NCI-H748 (cell line): ENCODE measurements at regions not wholly inside any gene's neighbourhood (a gene's known extent, or its start where the extent isn't known, plus 50 kb on each side); places are given as distances from the start of the nearest gene placed in this dataset.
"Not testable (repeated sequence)": the region's sequence is repeated elsewhere in the genome, so short reads cannot be mapped to it uniquely, and the experiment has no call there.

ENCODE experiments used
- DNase-seq: peaks from one replicate; lab custom pipeline; 2025; ENCODE audit not compliant: unreplicated experiment; lab: John Stamatoyannopoulos, UW

DNA sequence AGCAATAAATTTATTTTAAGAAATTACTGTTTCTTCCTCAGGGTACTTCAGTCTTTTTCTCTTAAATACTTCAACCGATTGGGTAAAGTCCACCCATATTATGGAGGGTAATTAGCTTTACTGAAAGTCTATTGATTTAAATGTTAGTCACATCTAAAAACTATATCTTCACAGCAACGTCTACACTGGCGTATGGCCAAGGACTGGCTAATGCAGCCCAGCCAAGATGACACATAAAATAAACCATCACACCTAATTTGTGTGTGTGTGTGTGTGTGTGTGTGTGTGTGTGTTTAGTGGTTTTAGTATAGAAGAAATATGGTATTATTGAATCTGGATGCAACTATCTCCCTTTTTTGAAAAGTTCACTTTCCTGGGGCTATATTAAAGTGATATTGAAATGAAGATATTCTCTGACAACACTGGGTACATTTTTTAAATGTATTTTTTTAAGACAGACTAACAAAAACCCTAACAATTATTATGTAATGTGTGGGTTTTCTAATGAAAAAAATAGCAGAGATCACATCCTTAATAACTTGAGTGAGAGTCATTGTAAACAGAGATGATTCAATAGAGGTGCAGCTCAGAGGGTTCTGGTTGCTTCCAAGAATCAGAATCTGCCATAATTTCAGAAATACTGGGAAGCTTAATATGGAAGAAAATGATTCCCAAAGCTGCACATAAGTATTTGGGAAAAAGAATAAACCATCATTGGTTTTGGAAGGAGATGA lies 584.2 kb upstream of the MBL2 start:
- peak; percentile 2 for DNase-seq

DNA sequence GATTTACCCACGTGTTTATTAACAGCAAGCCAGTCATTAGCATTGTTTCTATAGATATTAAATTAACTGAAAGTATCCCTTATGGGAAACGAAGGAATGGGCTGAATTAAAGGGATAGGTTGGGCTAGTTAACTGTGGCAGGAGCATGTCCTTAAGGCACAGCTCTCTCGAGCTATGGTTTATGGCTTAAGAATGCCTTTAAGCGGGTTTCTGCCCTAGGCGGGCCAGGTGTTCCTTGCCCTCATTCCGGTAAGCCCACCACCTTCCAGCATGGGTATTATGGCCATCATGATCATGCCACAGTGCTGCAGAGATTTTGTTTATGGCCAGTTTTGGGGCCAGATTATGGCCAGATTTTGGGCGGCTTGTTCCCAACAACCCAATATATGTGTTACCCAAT lies 569.9 kb upstream of the MBL2 start:
- DNase-seq = not testable (repeated sequence)

DNA sequence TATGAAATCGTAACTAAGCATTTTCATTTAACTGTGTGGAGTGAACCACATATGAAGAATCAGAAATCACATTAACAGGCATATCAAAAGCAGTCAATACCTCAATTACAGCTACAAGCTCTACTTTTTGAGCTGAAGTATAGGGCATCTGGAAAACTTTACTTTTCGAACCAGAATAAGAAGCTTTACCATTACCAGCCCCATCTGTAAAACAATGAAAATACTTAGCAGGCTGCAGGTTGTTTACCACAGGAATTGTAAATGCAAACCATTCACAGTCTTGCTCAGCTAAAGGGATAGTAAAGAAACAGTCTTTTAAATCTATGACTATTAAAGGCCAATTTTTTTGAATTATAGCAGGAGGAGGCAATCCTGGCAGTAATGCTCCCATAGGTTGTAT lies 565.6 kb upstream of the MBL2 start:
- not testable (repeated sequence) for DNase-seq

DNA sequence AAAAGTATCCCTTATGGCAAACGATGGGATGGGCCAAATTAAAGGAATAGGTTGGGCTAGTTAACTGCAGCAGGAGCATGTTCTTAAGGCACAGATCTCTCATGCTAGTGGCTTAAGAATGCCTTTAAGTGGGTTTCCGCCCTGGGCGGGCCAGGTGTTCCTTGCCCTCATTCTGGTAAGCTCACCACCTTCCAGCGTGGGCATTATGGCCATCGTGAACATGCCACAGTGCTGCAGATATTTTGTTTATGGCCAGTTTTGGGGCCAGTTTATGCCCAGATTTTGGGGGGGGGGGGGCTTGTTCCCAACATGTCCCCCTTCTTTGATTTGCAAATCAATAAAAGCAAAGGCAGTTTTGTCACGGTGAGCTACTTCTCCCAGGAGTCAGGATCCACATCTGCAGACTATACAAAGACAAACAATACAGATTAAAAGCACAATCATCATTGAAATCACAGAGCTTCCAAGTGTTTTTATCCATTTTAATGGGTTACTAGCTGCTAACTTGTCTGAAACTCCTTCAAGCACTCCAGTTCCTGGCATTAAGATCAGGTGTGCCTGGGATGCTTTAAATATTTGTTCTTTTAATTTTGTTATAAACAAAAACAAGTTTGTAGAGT lies 563.3 kb upstream of the MBL2 start:
- DNase-seq = not testable (repeated sequence)

DNA sequence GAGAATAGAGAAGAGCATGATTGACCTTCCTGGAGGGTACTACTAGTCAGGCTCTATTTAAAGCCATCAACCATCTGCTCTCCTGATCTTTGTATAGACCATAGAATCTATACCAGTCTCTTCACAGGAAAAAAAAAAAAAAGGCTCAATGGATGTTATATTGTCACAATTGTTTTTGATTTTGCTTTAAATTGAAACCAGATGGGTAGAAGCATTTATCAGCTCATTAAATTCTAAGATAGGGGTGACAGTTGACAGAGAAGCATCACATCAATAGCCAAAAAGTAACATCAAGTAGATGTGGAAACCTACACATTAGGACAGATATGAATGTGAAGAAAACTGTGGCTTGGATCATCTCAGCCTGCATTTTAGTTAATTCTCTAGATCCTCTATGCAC lies 558.9 kb upstream of the MBL2 start:
- DNase-seq = no peak

DNA sequence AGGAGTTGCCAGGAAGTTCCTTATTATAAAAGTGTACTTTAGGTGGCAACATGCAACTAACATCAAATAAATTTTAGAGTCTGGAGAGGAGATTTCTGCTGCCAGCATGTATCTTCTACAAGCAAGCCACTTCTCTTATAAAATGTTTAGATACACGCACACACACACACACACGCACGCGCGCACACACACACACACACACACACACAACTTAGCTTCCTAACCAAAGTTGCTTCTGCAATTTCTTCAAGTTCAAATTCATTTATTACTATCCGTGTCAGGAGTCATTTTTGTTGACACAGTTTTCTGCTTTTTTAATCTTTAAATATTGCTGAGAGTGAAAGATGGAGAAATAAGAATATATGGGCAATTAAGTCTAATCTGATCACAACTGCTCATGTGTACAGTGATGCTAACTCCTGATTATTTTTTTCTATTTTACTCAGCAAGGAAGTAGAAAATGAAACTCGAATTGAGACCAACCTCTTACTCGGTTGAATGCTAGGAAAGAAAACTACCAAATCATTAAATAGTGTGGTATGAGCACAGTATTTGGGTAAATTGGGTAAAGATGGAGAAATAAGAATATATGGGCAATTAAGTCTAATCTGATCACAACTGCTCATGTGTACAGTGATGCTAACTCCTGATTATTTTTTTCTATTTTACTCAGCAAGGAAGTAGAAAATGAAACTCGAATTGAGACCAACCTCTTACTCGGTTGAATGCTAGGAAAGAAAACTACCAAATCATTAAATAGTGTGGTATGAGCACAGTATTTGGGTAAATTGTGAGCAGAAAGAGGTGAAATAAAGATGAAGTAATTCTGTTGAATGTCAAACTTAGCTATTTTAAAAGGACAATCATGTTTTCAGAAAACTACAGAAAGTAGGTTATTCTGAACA lies 554.1 kb upstream of the MBL2 start:
- DNase-seq = not testable (repeated sequence)

DNA sequence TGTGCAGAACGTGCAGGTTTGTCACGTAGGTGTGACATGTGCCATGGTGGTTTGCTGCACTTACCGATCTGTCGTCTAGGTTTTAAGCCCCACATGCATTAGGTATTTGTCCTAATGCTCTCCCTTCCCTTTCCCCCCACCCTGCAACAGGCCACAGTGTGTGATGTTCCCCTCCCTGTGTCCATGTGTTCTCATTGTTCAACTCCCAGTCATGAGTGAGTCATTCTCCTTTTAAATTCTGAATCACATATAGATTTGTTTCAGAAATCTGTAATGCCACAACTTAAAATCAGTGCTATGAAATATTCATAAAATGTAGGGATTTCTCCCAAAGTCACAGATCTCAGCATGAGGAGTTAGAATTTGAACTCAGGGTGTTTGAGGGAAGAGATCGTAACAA lies 552.5 kb upstream of the MBL2 start:
- no peak for DNase-seq

DNA sequence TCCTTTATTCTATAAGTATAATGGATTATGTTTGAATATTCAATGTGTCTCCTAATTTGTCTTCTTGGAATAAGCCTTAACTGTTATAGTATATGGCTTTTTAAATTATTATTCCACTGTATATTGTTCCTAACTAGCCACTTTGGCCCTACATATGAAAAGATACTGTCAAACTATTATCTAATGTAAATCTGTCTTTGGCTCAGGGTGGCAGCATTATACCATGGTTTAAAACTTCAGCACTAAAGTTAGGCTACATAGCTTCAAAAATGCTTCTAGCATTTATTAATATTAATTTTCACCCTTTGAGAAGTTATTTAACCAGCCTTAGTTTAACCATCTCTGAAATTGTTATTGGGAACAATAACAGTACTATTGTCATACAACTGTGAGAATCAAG lies 543.1 kb upstream of the MBL2 start:
- no peak for DNase-seq

DNA sequence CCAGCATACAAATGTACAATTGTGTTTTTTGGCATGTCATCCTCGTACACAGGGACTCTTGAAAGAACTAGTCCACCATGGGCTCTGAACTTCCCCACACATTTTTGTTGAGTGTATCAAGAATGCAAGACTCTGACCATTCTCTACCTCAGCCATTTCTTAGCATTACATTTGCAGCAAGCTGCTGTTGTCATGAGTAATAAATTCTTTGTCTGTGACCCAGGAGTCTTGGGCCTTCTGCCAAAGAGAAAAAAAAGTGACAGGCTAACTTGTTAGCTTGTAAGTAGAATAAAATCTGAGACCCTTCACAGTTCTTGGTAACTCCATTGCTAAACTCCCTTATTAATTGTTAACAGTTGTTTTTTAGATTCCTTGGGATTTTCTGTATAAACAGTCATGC lies 542.3 kb upstream of the MBL2 start:
- DNase-seq = no peak

DNA sequence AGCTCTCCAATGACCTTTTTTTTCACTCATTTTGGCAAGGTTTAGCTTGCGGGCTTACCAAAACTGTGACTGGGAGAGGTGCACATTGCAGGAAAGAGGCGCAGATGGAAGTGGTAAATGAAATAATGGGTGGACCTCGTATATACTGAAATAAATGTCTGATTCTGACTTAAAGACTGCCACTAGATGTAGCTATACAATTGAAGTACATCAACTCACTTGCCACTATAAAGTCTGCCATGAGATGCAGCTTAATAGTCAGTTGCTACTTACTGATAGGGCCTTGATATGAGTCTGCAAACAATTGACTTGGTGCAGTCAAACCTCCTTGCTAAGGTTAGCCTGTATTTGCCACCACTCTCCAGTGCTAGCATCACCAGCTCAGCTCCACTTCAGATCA lies 525.9 kb upstream of the MBL2 start:
- DNase-seq = peak; percentile 1

DNA sequence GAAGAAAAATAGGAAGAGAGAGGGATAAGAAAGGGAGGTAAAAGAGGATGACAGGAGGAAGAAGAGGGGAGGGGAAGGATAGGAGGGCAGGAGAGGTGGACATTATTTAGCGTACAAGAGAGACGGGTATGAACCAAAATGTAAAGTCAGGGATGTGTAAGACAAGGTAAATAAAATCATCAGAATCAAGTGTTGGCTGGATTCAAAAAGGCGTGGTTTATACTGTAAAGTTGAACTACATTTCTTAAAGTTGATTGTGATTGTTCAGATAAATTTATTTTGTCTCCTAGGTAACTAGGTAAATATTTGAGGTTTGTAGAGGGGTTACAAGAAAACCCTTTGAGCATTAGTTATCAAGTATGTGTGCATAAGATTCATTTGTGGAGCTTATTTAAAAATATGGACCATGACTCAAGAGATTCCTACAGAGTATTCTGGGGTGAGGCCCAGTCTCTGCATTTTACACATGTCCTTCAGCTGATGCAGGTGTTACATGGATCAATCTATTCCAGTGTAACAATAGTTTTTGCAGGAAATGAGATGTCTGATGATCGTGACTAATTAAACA lies 512.1 kb upstream of the MBL2 start:
- DNase-seq = peak; percentile 7

DNA sequence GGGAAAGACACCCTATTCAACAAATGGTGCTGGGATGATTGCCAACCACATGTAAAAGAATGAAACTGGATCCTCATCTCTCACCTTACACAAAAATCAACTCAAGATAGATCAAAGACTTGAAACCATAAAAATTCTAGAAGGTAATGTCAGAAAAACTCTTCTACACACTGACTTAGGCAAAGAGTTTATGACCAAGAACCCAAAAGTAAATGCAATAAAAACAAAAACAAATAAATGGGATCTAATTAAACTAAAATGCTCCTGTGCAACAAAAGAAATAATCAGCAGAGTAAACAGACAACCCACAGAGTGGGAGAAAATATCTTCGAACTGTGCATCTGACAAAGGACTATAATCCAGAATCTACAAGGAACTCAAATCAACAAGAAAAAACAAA lies 504.2 kb upstream of the MBL2 start:
- peak; percentile 40 for DNase-seq

DNA sequence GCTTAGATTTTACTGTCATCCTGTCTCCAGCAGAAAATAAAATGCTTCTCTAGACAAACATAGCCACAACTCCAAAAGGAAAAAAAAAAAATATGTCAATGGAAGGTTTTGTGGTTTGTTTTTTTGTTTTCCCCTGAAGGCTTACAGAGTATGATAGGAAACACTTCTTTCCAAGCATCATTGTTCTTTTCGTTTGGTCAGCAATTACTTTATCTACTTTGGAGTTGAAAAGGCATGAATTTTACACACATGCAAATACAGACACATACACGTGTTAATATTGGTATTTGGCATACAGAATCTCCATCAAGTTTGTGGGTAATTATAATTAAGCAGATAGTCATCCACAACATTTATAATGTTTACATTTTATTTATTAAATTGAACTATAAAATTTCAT lies 496.9 kb upstream of the MBL2 start:
- no peak for DNase-seq

DNA sequence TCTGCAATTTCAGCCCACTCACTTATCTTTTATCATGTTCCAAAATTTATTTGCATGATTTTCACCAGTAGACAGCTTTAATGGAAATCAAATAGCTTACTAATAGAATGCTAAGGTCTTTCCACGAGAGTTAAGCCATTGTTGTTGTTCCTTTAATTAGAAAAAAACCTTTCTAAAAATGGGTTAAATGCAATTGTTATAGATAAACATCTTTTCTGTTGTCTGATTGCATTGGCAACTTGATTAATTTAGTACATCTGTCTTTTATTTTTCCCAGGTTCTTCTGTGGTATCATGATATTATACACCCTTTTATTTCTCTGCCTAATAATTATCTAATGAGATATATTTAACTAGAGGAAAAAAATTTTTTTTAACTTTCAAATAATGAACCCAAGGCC lies 487.6 kb upstream of the MBL2 start:
- DNase-seq = no peak

DNA sequence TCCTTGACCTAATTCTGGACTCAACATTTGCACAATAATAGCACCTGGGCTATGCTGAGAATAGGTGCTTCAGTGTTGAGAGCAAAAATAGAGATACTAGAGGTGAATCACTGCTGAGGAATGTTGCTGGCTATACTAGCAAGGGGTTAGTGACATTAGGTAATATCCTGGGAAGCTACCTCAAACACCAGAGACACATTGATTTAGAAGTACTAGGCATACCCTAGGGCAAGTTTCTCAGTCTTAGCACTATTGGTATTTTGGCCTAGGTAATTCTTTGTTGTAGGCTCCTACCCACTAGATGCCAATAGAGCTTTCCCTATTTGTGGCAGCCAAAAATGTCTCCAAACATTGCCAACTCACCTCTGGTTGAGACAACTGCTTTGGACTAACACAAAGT lies 484.0 kb upstream of the MBL2 start:
- no peak for DNase-seq

DNA sequence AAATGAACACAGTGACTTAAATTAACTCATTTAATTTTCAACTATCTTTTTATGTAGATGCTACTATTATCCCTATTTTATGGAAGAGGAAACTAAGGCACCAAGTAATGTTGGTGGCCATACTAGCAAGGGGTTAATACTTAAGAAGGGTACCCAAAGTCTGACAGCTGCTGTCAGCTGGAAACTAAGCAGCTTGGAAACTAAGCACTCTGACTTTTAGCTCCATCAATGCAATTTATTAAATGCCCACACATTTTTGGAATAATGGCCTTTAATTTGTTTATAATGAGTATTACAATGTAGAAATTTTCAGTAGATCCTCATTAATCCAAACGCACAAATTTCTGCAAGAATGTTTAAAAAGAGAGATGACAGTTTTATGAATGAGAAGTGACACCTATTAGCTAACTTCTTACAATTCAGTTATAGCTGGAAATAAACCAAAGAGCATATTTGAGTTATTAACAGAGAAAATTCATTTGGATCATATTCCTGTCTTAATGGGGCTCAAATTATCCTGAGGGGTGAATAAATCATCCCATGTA lies 483.1 kb upstream of the MBL2 start:
- no peak for DNase-seq

DNA sequence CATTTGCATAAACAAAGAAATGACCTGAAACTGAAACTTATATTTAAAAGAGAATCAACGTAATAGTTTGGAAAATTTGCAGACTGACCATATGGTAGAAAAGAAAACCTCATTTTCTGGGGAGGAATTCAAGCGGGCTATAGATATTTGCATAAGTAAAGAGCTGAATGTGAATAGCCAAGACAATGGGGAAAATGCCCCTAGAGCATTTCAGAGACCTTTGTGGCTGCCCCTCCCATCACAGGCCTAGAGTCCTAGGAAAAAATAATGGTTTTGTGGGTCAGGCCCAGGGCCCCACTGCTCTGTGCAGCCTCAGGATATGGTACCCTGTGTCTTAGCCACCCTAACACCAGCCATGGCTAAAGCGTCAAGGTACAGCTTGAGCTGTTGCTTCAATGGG lies 480.6 kb upstream of the MBL2 start:
- DNase-seq = no peak

DNA sequence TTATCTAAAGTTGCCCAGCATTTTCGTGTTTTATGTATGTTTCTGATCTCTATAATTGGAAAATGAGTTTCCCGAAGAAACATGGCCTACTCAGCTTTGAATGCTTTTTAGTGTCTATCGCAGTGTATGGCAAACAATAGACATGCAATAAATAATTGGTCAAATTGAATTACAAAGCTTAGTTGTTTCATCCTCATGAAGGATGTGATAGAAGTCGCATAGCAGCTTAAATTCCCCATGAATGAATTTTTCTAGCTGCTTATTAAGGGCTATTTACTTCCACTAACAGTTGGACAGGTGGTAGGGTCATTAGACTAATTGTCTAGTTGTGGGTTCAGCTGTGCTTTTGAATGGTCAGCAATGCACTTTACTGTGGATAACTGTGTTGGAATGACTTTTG lies 467.3 kb upstream of the MBL2 start:
- peak; percentile 90 for DNase-seq

DNA sequence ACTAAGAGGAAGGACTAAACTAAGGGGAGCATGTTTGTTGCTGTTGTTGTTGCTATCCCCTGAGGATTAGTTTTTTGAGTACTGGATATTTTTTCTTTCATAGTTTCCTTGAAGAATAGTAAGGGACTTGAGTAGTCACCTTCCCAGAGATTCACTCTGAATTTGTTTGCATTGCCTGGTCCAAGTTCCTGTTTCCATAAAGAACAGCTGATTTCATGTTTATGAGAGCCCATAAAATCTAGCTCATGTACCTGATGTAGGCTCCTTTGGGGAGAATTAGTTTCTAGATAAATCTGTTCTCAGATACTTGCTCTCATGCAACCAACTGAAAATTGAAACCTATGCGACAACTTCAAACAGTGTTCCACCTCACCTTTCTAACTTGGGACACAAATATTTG lies 464.4 kb upstream of the MBL2 start:
- no peak for DNase-seq

DNA sequence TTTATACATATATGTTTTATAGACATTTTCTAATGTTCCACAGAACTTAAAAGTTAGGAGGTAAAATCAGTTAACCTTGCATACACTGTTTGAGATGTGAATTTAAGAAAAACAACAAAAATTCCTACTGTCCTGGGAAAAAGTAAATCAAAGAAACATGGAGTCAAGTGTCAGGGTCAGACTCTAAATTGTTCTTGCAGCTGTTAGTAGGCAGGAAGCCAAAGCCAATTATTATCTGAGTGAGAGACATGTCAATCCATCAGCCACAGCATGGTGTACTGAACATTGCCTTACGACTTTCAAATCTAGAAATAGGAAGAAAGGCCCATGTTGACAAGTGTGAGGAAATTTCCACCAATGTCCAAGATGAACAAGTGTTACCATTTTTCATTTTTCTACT lies 461.2 kb upstream of the MBL2 start:
- peak; percentile 72 for DNase-seq

DNA sequence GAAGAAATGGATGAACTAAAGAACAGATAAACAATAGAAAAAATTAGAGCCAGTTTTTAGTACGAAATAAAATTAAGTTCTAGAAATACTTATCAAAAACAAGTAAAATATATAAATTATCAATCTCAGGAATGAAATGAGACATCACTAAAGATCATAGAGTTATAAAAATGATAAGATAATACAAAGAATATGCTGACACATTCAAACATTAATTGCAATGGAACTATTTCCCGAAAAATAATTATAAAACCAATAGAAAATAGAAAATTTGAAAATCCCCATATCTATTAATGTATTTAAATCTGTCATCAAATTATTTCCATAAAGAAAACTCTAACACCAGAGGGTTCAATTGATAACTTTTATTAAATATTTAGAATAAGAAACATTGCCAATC lies 458.1 kb upstream of the MBL2 start:
- DNase-seq = no peak
